Neural cell (in vitro differentiated cells): ENCODE measurements at regions not wholly inside any gene's neighbourhood (a gene's known extent, or its start where the extent isn't known, plus 50 kb on each side); places are given as distances from the start of the nearest gene placed in this dataset.

Experiments used
- H2AFZ ChIP-seq: fragments of 200-600, 300-800 bp; sonication (generic), shearing (Covaris generic); 2 replicates; pipeline ENCODE4 v1.6.0; 2014; ENCODE audit warnings: low read depth, mild to moderate bottlenecking, antibody characterized with exemption, low read length, moderate library complexity
- H3F3A ChIP-seq: fragments of 200-600 bp; shearing (Covaris generic); 2 replicates; pipeline ENCODE4 v1.6.1; 2016; ENCODE audit warnings: mild to moderate bottlenecking, moderate library complexity, mixed read lengths, antibody characterized with exemption, low read length; ENCODE audit not compliant: insufficient read depth, poor library complexity, severe bottlenecking
- H3K27ac ChIP-seq: fragments of 200-600, 300-800 bp; sonication (generic), shearing (Covaris generic); 2 replicates; pipeline ENCODE4 v1.5.1; 2014; ENCODE audit warnings: mild to moderate bottlenecking, low read length, moderate library complexity
- H3K27me3 ChIP-seq: fragments of 300-800, 200-600 bp; sonication (generic), shearing (Covaris generic); 2 replicates; pipeline ENCODE4 v1.6.0; 2014; ENCODE audit warnings: mild to moderate bottlenecking, low read depth, low read length, moderate library complexity; ENCODE audit not compliant: insufficient read depth
- H3K36me3 ChIP-seq: fragments of 300-800, 200-600 bp; sonication (generic), shearing (Covaris generic); 2 replicates; pipeline ENCODE4 v1.5.1; 2014; ENCODE audit warnings: mild to moderate bottlenecking, antibody characterized with exemption, low read length, moderate library complexity; ENCODE audit not compliant: insufficient read depth
- H3K4me2 ChIP-seq: fragments of 300-800, 200-600 bp; sonication (generic), shearing (Covaris generic); 2 replicates; pipeline ENCODE4 v1.6.0; 2014; ENCODE audit warnings: mild to moderate bottlenecking, low read length
- H3K4me3 ChIP-seq: fragments of 300-800, 200-600 bp; sonication (generic), shearing (Covaris generic); 2 replicates; pipeline ENCODE4 v1.5.1; 2014; ENCODE audit warnings: mild to moderate bottlenecking, low read length, moderate library complexity
- H3K79me2 ChIP-seq: fragments of 200-600 bp; shearing (Covaris generic); replicated peaks from 2 replicates; pipeline ENCODE4 v1.6.0; 2014; ENCODE audit warnings: mild to moderate bottlenecking, low read length, moderate library complexity; ENCODE audit not compliant: insufficient read depth
- H3K9ac ChIP-seq: fragments of 300-800, 200-600 bp; sonication (generic), shearing (Covaris generic); 2 replicates; pipeline ENCODE4 v1.6.1; 2016; ENCODE audit warnings: mild to moderate bottlenecking, low read length, mixed read lengths
- H3K9me2 ChIP-seq: fragments of 200-600 bp; shearing (Covaris generic); 2 replicates; pipeline ENCODE4 v1.6.1; 2016; ENCODE audit warnings: mild to moderate bottlenecking, low read length, mixed read lengths; ENCODE audit not compliant: insufficient read depth
- H3K9me3 ChIP-seq: fragments of 200-600, 300-800 bp; sonication (generic), shearing (Covaris generic); 2 replicates; pipeline ENCODE4 v1.6.1; 2016; ENCODE audit warnings: mild to moderate bottlenecking, mixed run types, low read length, moderate library complexity, mixed read lengths
- H4K20me1 ChIP-seq: fragments of 200-600 bp; shearing (Covaris generic); 2 replicates; pipeline ENCODE4 v1.6.1; 2016; ENCODE audit warnings: mild to moderate bottlenecking, mixed run types; ENCODE audit not compliant: insufficient read depth
- CTCF ChIP-seq: fragments of 450-650 bp; IDR thresholded peaks from 2 replicates; pipeline ENCODE4 v1.5.1; 2014; ENCODE audit warnings: antibody characterized with exemption, mild to moderate bottlenecking, moderate library complexity; ENCODE audit not compliant: poor library complexity, severe bottlenecking
- EP300 ChIP-seq: fragments of 450-650 bp; conservative IDR thresholded peaks from 2 replicates; pipeline ENCODE4 v1.6.1; 2014; ENCODE audit warnings: antibody characterized with exemption, mild to moderate bottlenecking, moderate library complexity; ENCODE audit not compliant: poor library complexity, severe bottlenecking
- EZH2 ChIP-seq: fragments of 200-600, 300-800 bp; shearing (Covaris generic), sonication (generic); IDR thresholded peaks from 2 replicates; pipeline ENCODE4 v1.6.1; 2014; ENCODE audit warnings: antibody characterized with exemption, low read length, borderline replicate concordance, mild to moderate bottlenecking; ENCODE audit not compliant: insufficient read depth, poor library complexity, severe bottlenecking
- MXI1 ChIP-seq: fragments of 450-650 bp; conservative IDR thresholded peaks from 2 replicates; pipeline ENCODE4 v1.6.1; 2014; ENCODE audit warnings: antibody characterized with exemption, mild to moderate bottlenecking; ENCODE audit not compliant: poor library complexity, severe bottlenecking
- POLR2AphosphoS5 ChIP-seq: IDR thresholded peaks from 2 replicates; pipeline ENCODE4 v1.6.1; 2012
- RAD21 ChIP-seq: fragments of 450-650 bp; conservative IDR thresholded peaks from 2 replicates; pipeline ENCODE4 v1.6.1; 2014; ENCODE audit warnings: antibody characterized with exemption, mild to moderate bottlenecking, moderate library complexity
- REST ChIP-seq: IDR thresholded peaks from 2 replicates; pipeline ENCODE4 v1.6.1; 2012; ENCODE audit warnings: borderline replicate concordance
- SMC3 ChIP-seq: fragments of 450-650 bp; conservative IDR thresholded peaks from 2 replicates; pipeline ENCODE4 v1.6.1; 2014; ENCODE audit warnings: antibody characterized with exemption, mild to moderate bottlenecking, moderate library complexity; ENCODE audit not compliant: poor library complexity
- TAF1 ChIP-seq: IDR thresholded peaks from 2 replicates; pipeline ENCODE4 v1.6.1; 2012; ENCODE audit warnings: low read depth

- no peaks in the 10 kb centered on the region for H3K9me2 ChIP-seq
- no peak overlapping the region for H2AFZ ChIP-seq
- no peak overlapping the region for H3K9ac ChIP-seq
- no peaks in the 10 kb centered on the region for H3F3A ChIP-seq
- no peaks in the 10 kb centered on the region for H3K27me3 ChIP-seq
- H3K4me3 ChIP-seq: no peak overlapping the region
- H3K27ac ChIP-seq: no peak overlapping the region
- TF ChIP-seq POLR2AphosphoS5 (peak; percentile 85), EZH2 (no peak), EP300 (peak; percentile 63)
- no peaks in the 10 kb centered on the region for H3K36me3 ChIP-seq
- H3K4me2 ChIP-seq: no peak overlapping the region
- no peaks in the 10 kb centered on the region for H4K20me1 ChIP-seq
- no peaks in the 10 kb centered on the region for H3K9me3 ChIP-seq
- H3K79me2 ChIP-seq: no peaks in the 10 kb centered on the region
Measured at GRCh38 chr6:105951322-105951721, 134.8 kb upstream of the PRDM1 start.

- no peaks in the 10 kb centered on the region for H3F3A ChIP-seq
- TF ChIP-seq REST (no peak), POLR2AphosphoS5 (no peak), RAD21 (no peak)
- H3K9me3 ChIP-seq: no peaks in the 10 kb centered on the region
- no peaks in the 10 kb centered on the region for H3K79me2 ChIP-seq
- no peak overlapping the region for H3K4me3 ChIP-seq
- H3K9ac ChIP-seq: no peak overlapping the region
- H3K9me2 ChIP-seq: no peaks in the 10 kb centered on the region
- H3K27ac ChIP-seq: no peak overlapping the region
- no peaks in the 10 kb centered on the region for H3K36me3 ChIP-seq
- H3K27me3 ChIP-seq: no peaks in the 10 kb centered on the region
- H4K20me1 ChIP-seq: no peaks in the 10 kb centered on the region
- no peak overlapping the region for H3K4me2 ChIP-seq
- H2AFZ ChIP-seq: no peak overlapping the region
Measured at GRCh38 chr6:105949869-105950268, 136.3 kb upstream of the PRDM1 start.

- no peaks in the 10 kb centered on the region for H3K79me2 ChIP-seq
- H4K20me1 ChIP-seq: no peaks in the 10 kb centered on the region
- H3K27ac ChIP-seq: no peak overlapping the region
- H3K4me3 ChIP-seq: no peak overlapping the region
- no peak overlapping the region for H3K9ac ChIP-seq
- H3K9me2 ChIP-seq: no peaks in the 10 kb centered on the region
- H3K27me3 ChIP-seq: no peaks in the 10 kb centered on the region
- no peaks in the 10 kb centered on the region for H3K9me3 ChIP-seq
- H2AFZ ChIP-seq: no peak overlapping the region
- H3F3A ChIP-seq: no peaks in the 10 kb centered on the region
- TF ChIP-seq MXI1 (no peak), RAD21 (no peak), REST (no peak), CTCF (no peak), SMC3 (no peak), EZH2 (no peak), TAF1 (no peak), POLR2AphosphoS5 (no peak), EP300 (no peak)
- H3K36me3 ChIP-seq: no peaks in the 10 kb centered on the region
- no peak overlapping the region for H3K4me2 ChIP-seq
Measured at GRCh38 chr6:105943514-105943913, 142.6 kb upstream of the PRDM1 start.
